ENCODE measurements at regions not wholly inside any gene's neighbourhood (a gene's known extent, or its start where the extent isn't known, plus 50 kb on each side); places are given as distances from the start of the nearest gene placed in this dataset.

GRCh38 chr9:91043811-91044175, 242.2 kb downstream of the SYK start:
- H3K27me3 ChIP-seq: no peaks in the 10 kb centered on the region
- H3K4me1 ChIP-seq: no peaks in the 10 kb centered on the region
- H3K27ac ChIP-seq: no peak overlapping the region
- H3K36me3 ChIP-seq (replicated peaks in 1 of 2; ENCODE audit: insufficient read depth in 1 of 2, low read depth in 2 of 2): no peaks in the 10 kb centered on the region
- H3K9me3 ChIP-seq: no peaks in the 10 kb centered on the region
- TF ChIP-seq POLR2A (IDR thresholded peaks at IDR 0.05) (no peak), CTCF (IDR thresholded peaks at IDR 0.05) (no peak)
- no peak for ATAC-seq
- H3K4me3 ChIP-seq: no peak overlapping the region
- DNase-seq: no peak
- 87 to 93% methylated on average over 5 of the region's 5 CpGs for whole genome bisulfite sequencing, 2 donors
- intact Hi-C loops (cut with DNase I): no loop called here

GRCh38 chr9:91044354-91044753, 242.7 kb downstream of the SYK start:
- no peaks in the 10 kb centered on the region for H3K27me3 ChIP-seq
- 76 to 86% methylated on average over 3 of the region's 3 CpGs for WGBS, 2 donors
- H3K9me3 ChIP-seq: no peaks in the 10 kb centered on the region
- TF ChIP-seq POLR2A (IDR thresholded peaks at IDR 0.05) (no peak), CTCF (IDR thresholded peaks at IDR 0.05) (no peak)
- ATAC-seq (no peak), DNase-seq (no peak)
- H3K4me1 ChIP-seq: no peaks in the 10 kb centered on the region
- intact Hi-C loops (cut with DNase I): no loop called here
- no peak overlapping the region for H3K27ac ChIP-seq
- H3K4me3 ChIP-seq: no peak overlapping the region
- no peaks in the 10 kb centered on the region for H3K36me3 ChIP-seq (replicated peaks in 1 of 2; ENCODE audit: insufficient read depth in 1 of 2, low read depth in 2 of 2)

- TF ChIP-seq POLR2A (IDR thresholded peaks at IDR 0.05): no peak
- no peak for TF ChIP-seq CTCF (IDR thresholded peaks at IDR 0.05)
- no peaks in the 10 kb centered on the region for H3K4me1 ChIP-seq
- ATAC-seq (no peak), DNase-seq (no peak)
- WGBS, 2 donors: 67 to 75% methylated on average over 2 of the region's 2 CpGs
- no peaks in the 10 kb centered on the region for H3K27me3 ChIP-seq
- no peak overlapping the region for H3K27ac ChIP-seq
- no peaks in the 10 kb centered on the region for H3K9me3 ChIP-seq
- no peaks in the 10 kb centered on the region for H3K36me3 ChIP-seq (replicated peaks in 1 of 2; ENCODE audit: insufficient read depth in 1 of 2, low read depth in 2 of 2)
- intact Hi-C loops (cut with DNase I): no loop called here
- no peak overlapping the region for H3K4me3 ChIP-seq
Observed at GRCh38 chr9:91045041-91045440, 243.4 kb downstream of the SYK start.

GRCh38 chr9:91047529-91047928, 245.9 kb downstream of the SYK start:
- Histone ChIP-seq H3K9me3 (no peaks in the 10 kb centered on the region), H3K4me3 (no peak overlapping the region), H3K27ac (no peak overlapping the region), H3K4me1 (no peaks in the 10 kb centered on the region), H3K27me3 (no peaks in the 10 kb centered on the region), H3K36me3 (replicated peaks in 1 of 2; ENCODE audit: insufficient read depth in 1 of 2, low read depth in 2 of 2) (no peaks in the 10 kb centered on the region)
- no peak for DNase-seq
- intact Hi-C loops (cut with DNase I): no loop called here
- ATAC-seq: no peak
- WGBS, 2 donors: 45 to 53% methylated on average over 5 of the region's 5 CpGs
- TF ChIP-seq CTCF (IDR thresholded peaks at IDR 0.05) (no peak), POLR2A (IDR thresholded peaks at IDR 0.05) (no peak)

GRCh38 chr9:91047993-91048607, 246.5 kb downstream of the SYK start:
- Histone ChIP-seq H3K4me1 (no peaks in the 10 kb centered on the region), H3K36me3 (replicated peaks in 1 of 2; ENCODE audit: insufficient read depth in 1 of 2, low read depth in 2 of 2) (no peaks in the 10 kb centered on the region), H3K27ac (no peak overlapping the region), H3K9me3 (no peaks in the 10 kb centered on the region), H3K27me3 (no peaks in the 10 kb centered on the region), H3K4me3 (no peak overlapping the region)
- no peak for ATAC-seq
- intact Hi-C loops (cut with DNase I): no loop called here
- 77 to 83% methylated on average over 9 of the region's 9 CpGs for WGBS, 2 donors
- DNase-seq: no peak
- TF ChIP-seq POLR2A (IDR thresholded peaks at IDR 0.05) (no peak), CTCF (IDR thresholded peaks at IDR 0.05) (no peak)
